ENCODE measurements at regions not wholly inside any gene's neighbourhood (a gene's known extent, or its start where the extent isn't known, plus 50 kb on each side); places are given as distances from the start of the nearest gene placed in this dataset.

- no peaks in the 10 kb centered on the region for H3K36me3 ChIP-seq (ENCODE audit: insufficient read depth)
- 57% methylated on average over 3 of the region's 3 CpGs for WGBS
- no peak for DNase-seq (ENCODE audit: extremely low spot score)
- H3K4me1 ChIP-seq (ENCODE audit: insufficient read depth) = no peaks in the 10 kb centered on the region
- H3K27ac ChIP-seq (ENCODE audit: low read depth) = no peak overlapping the region
- no peak overlapping the region for H3K4me3 ChIP-seq (ENCODE audit: low read depth, low read length)
Measured at GRCh38 chr4:179880756-179881155, 2362.4 kb upstream of the TENM3 start.

- 74% methylated on average over 3 of the region's 3 CpGs for WGBS
- Histone ChIP-seq H3K4me1 (ENCODE audit: insufficient read depth) (no peaks in the 10 kb centered on the region), H3K4me3 (ENCODE audit: low read depth, low read length) (no peak overlapping the region), H3K27ac (ENCODE audit: low read depth) (no peak overlapping the region), H3K36me3 (ENCODE audit: insufficient read depth) (no peaks in the 10 kb centered on the region)
- DNase-seq (ENCODE audit: extremely low spot score) = no peak
Measured at GRCh38 chr4:179894066-179894778, 2349.0 kb upstream of the TENM3 start.

DNA sequence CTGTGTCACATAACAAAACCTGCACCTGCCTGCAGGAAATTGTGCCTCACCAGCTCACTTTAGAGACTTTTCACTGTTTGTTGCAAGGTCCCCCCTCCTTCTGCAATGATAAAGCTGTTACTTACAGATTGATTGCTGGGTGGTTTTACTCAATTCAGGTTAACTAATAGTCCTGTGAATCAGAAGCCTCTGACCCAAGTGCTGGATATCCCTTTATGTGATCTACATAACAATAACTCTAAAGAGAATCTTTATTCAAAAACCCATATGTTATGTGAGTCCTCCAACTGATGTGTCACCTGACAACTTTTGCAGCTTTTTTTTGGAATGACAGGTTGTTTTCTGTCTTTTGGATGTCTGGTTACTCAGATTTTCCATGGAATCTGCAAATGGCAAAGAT is 2323.6 kb upstream of the TENM3 start:
- Histone ChIP-seq H3K4me3 (ENCODE audit: low read depth, low read length) (no peak overlapping the region), H3K36me3 (ENCODE audit: insufficient read depth) (no peaks in the 10 kb centered on the region), H3K27ac (ENCODE audit: low read depth) (no peak overlapping the region), H3K4me1 (ENCODE audit: insufficient read depth) (no peaks in the 10 kb centered on the region)
- no peak for DNase-seq (ENCODE audit: extremely low spot score)

DNA sequence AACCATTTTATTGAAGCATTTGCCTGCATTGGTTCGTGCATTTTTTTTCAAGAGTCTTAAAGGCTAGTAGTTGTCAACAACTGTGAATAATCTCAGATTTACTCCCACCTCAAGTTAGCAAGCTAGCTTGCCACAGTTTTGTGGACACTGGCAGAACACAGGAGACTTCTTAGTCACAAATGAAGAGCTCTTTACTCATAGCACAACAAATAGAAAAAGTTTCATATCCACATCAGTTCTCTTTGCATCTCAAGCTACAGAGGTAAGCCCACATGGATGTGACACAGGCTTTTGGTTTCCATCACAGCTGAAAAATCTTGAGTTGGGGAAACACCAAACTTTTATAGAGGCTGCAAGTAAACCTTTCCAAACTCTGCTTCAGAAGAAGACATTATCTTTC is 2315.7 kb upstream of the TENM3 start:
- WGBS = 40% methylated on average over 1 of the region's 1 CpG
- Histone ChIP-seq H3K4me3 (ENCODE audit: low read depth, low read length) (no peak overlapping the region), H3K36me3 (ENCODE audit: insufficient read depth) (no peaks in the 10 kb centered on the region), H3K4me1 (ENCODE audit: insufficient read depth) (no peaks in the 10 kb centered on the region), H3K27ac (ENCODE audit: low read depth) (no peak overlapping the region)
- no peak for DNase-seq (ENCODE audit: extremely low spot score)

- DNase-seq (ENCODE audit: extremely low spot score) = no peak
- Histone ChIP-seq H3K4me3 (ENCODE audit: low read depth, low read length) (no peak overlapping the region), H3K27ac (ENCODE audit: low read depth) (no peak overlapping the region), H3K36me3 (ENCODE audit: insufficient read depth) (no peaks in the 10 kb centered on the region), H3K4me1 (ENCODE audit: insufficient read depth) (no peaks in the 10 kb centered on the region)
Measured at GRCh38 chr4:179941911-179942310, 2301.3 kb upstream of the TENM3 start.

GRCh38 chr4:179976777-179977176 is 2266.4 kb upstream of the TENM3 start:
- WGBS = 52% methylated on average over 7 of the region's 7 CpGs
- H3K4me1 ChIP-seq (ENCODE audit: insufficient read depth) = no peaks in the 10 kb centered on the region
- H3K36me3 ChIP-seq (ENCODE audit: insufficient read depth) = no peaks in the 10 kb centered on the region
- no peak overlapping the region for H3K4me3 ChIP-seq (ENCODE audit: low read depth, low read length)
- no peak overlapping the region for H3K27ac ChIP-seq (ENCODE audit: low read depth)
- no peak for DNase-seq (ENCODE audit: extremely low spot score)

GRCh38 chr4:179977378-179977777 is 2265.8 kb upstream of the TENM3 start:
- Histone ChIP-seq H3K36me3 (ENCODE audit: insufficient read depth) (no peaks in the 10 kb centered on the region), H3K4me1 (ENCODE audit: insufficient read depth) (no peaks in the 10 kb centered on the region), H3K4me3 (ENCODE audit: low read depth, low read length) (no peak overlapping the region), H3K27ac (ENCODE audit: low read depth) (no peak overlapping the region)
- no peak for DNase-seq (ENCODE audit: extremely low spot score)

DNA sequence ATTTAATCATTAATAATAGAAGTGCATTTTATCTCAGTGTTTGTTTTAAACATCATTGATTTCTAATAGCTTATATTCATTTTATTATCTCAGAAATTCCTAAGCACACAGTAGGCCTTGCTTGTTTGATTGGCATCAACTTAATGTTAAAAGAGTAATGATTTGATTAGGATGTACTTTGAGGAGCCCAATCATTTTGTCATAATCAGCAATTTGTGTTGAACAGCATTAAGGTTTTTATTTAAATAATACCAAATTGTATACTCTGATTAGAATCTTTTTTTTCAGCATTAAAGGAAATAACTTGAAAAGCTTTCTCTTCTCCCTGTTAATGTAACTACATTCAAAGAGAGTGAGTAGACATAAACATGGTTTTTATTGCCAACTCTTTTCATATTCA is 2262.0 kb upstream of the TENM3 start:
- H3K27ac ChIP-seq (ENCODE audit: low read depth) = no peak overlapping the region
- no peaks in the 10 kb centered on the region for H3K4me1 ChIP-seq (ENCODE audit: insufficient read depth)
- no peak overlapping the region for H3K4me3 ChIP-seq (ENCODE audit: low read depth, low read length)
- no peaks in the 10 kb centered on the region for H3K36me3 ChIP-seq (ENCODE audit: insufficient read depth)
- no peak for DNase-seq (ENCODE audit: extremely low spot score)

DNA sequence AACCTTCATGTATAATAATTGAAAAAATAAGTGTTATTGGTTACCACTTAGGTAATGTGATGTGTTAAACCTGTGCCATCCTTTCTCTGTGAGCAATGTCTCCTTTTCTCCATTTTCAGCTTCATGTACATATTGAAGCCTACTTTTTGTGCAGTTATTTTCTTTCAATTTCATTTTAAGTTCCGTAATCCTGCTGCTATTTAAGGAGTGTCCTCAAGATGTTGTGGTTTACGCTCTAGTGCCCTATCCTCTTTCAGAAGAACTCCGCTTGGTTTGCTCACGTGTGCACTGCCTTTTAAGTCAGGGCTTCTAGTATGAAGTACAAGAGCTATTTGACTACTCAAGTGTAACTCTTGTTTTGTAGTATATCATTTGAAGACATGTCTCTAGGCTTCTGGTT is 2253.2 kb upstream of the TENM3 start:
- Histone ChIP-seq H3K4me3 (ENCODE audit: low read depth, low read length) (no peak overlapping the region), H3K36me3 (ENCODE audit: insufficient read depth) (no peaks in the 10 kb centered on the region), H3K27ac (ENCODE audit: low read depth) (no peak overlapping the region), H3K4me1 (ENCODE audit: insufficient read depth) (no peaks in the 10 kb centered on the region)
- 59% methylated on average over 4 of the region's 4 CpGs for WGBS
- DNase-seq (ENCODE audit: extremely low spot score) = no peak

DNA sequence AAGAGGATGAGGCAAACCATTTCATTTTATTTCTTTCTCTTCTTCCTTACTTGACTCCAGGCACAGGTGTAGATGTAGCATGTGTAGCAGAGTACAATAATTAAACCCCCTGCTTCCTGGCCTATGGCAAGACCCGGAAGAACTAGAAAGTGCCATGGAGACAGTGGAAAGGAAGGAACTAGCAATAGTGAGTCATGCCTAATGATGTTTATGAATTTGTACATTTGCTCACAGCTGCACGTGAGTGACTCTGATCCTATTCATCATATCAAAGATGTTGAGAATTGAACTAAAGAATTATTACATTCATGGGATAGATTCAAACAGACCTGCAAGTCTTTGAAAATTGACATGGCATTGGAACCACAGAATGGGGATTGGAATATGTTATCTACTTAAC is 2233.9 kb upstream of the TENM3 start:
- H3K27ac ChIP-seq (ENCODE audit: low read depth) = no peak overlapping the region
- 76% methylated on average over 2 of the region's 2 CpGs for WGBS
- H3K4me1 ChIP-seq (ENCODE audit: insufficient read depth) = no peaks in the 10 kb centered on the region
- no peak for DNase-seq (ENCODE audit: extremely low spot score)
- H3K36me3 ChIP-seq (ENCODE audit: insufficient read depth) = no peaks in the 10 kb centered on the region
- no peak overlapping the region for H3K4me3 ChIP-seq (ENCODE audit: low read depth, low read length)

DNA sequence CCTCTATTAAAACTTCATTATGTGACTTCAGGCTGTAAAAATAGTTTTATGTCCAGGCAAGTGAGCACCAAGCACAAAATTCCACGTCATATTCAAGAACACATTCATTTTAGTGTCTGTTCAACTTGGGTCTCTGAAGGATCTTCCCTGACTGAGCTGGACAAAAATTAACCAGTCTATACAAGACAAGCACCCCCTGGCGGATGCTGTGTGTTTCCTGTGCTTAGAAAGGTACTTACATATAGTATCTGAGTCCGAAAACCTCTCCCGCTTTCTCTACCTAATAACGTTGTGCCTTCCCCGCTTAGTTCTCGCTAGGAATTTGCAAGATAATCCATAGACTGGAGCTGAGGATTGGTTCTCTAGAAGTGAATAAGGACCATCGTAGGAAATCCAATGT is 2214.5 kb upstream of the TENM3 start:
- no peaks in the 10 kb centered on the region for H3K4me1 ChIP-seq (ENCODE audit: insufficient read depth)
- no peaks in the 10 kb centered on the region for H3K36me3 ChIP-seq (ENCODE audit: insufficient read depth)
- no peak overlapping the region for H3K4me3 ChIP-seq (ENCODE audit: low read depth, low read length)
- DNase-seq (ENCODE audit: extremely low spot score) = no peak
- H3K27ac ChIP-seq (ENCODE audit: low read depth) = no peak overlapping the region
- WGBS = 54% methylated on average over 8 of the region's 8 CpGs

- 71% methylated on average over 1 of the region's 1 CpG for WGBS
- no peak overlapping the region for H3K27ac ChIP-seq (ENCODE audit: low read depth)
- DNase-seq (ENCODE audit: extremely low spot score) = no peak
- H3K4me1 ChIP-seq (ENCODE audit: insufficient read depth) = no peaks in the 10 kb centered on the region
- no peak overlapping the region for H3K4me3 ChIP-seq (ENCODE audit: low read depth, low read length)
- H3K36me3 ChIP-seq (ENCODE audit: insufficient read depth) = no peaks in the 10 kb centered on the region
Measured at GRCh38 chr4:180031330-180031729, 2211.9 kb upstream of the TENM3 start.

DNA sequence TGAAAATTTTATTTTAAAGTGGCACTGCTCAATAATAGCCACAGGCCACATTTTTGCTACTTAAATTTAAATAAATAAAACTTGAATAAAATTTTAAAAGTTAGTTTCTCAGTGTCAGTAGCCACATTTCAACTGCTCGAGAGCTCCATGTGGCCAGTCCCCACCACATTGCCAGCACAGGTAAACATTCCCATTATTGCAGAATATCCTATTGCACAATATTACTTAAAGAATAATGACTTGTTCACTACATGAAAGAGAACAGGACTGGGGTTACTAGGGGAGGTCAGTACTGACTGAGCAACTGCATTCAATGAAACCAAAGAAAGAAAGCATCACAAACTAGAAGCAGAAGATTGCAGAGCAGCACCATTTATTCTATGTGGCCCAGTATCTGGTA is 2201.6 kb upstream of the TENM3 start:
- Histone ChIP-seq H3K4me3 (ENCODE audit: low read depth, low read length) (no peak overlapping the region), H3K27ac (ENCODE audit: low read depth) (no peak overlapping the region), H3K36me3 (ENCODE audit: insufficient read depth) (no peaks in the 10 kb centered on the region), H3K4me1 (ENCODE audit: insufficient read depth) (no peaks in the 10 kb centered on the region)
- DNase-seq (ENCODE audit: extremely low spot score) = no peak
- 74% methylated on average over 1 of the region's 1 CpG for WGBS

DNA sequence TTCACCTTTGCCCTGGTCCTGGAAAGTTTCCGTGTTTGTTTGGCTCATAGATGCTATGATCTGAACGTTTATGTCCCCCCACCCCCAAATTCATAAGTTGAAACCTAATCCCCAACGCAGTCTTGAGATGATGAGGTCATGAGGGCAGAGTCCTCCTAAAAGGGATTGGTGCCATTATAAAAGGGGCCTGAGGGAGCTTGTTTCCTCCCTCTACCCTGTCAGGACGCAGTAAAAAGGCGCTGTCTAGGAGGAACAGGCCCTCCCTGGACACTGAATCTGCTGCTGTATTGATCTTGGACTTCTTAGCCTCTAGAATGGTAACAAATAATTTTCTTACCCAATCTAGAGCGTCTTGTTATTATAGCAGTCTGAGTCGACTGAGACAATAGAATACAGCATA is 2190.6 kb upstream of the TENM3 start:
- Histone ChIP-seq H3K27ac (ENCODE audit: low read depth) (no peak overlapping the region), H3K36me3 (ENCODE audit: insufficient read depth) (no peaks in the 10 kb centered on the region), H3K4me1 (ENCODE audit: insufficient read depth) (no peaks in the 10 kb centered on the region), H3K4me3 (ENCODE audit: low read depth, low read length) (no peak overlapping the region)
- 52% methylated on average over 7 of the region's 7 CpGs for WGBS
- no peak for DNase-seq (ENCODE audit: extremely low spot score)

- no peaks in the 10 kb centered on the region for H3K36me3 ChIP-seq (ENCODE audit: insufficient read depth)
- no peak overlapping the region for H3K4me3 ChIP-seq (ENCODE audit: low read depth, low read length)
- DNase-seq (ENCODE audit: extremely low spot score) = no peak
- no peaks in the 10 kb centered on the region for H3K4me1 ChIP-seq (ENCODE audit: insufficient read depth)
- no peak overlapping the region for H3K27ac ChIP-seq (ENCODE audit: low read depth)
- 79% methylated on average over 4 of the region's 4 CpGs for WGBS
Measured at GRCh38 chr4:180054291-180054690, 2188.9 kb upstream of the TENM3 start.
